HG03354 (cell line): ENCODE measurements at regions not wholly inside any gene's neighbourhood (a gene's known extent, or its start where the extent isn't known, plus 50 kb on each side); places are given as distances from the start of the nearest gene placed in this dataset.

ENCODE experiments used
- ATAC-seq: cut with Tn5 transposase; IDR thresholded peaks from one replicate; pipeline ENCODE4 v1.9.1; 2021; ENCODE audit warnings: mild to moderate bottlenecking; ENCODE audit not compliant: unreplicated experiment, poor library complexity, severe bottlenecking

DNA sequence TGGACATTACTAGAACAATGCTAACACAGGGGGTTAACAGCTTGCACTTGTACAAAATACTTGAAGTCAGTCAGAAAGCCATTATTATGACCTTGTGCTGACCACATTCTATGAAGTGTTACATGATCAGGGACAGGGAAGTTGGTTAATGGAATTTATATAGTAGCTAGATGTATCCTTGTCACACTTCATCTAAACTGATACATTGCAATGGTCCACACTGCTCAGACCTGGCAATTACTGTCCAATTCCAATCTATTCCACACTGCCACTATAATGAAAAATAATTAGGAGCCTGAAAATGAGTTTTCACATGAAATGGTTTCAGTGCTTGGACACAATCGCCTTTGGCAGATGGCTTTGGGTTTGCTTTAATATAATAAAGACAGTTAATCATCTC is 850.8 kb downstream of the EPHA7 start:
- no peak for ATAC-seq

DNA sequence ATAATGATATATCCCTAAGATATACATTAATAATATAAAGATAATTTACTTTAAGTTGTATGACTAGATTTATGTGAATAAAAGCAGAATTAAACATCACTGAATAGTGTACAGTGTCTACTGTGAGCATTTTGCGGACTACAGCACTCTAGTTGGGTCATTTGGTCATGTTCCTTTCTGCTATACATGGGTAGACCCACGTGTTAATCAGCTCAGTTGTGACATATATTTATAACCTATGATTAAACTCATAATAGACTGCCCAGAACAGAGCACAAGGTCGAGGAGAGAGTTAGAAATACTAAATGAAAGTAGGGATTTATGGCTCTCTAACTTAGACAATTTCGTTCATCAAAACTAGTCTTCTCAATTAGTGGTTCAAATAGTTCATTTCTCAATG is 852.7 kb downstream of the EPHA7 start:
- no peak for ATAC-seq

DNA sequence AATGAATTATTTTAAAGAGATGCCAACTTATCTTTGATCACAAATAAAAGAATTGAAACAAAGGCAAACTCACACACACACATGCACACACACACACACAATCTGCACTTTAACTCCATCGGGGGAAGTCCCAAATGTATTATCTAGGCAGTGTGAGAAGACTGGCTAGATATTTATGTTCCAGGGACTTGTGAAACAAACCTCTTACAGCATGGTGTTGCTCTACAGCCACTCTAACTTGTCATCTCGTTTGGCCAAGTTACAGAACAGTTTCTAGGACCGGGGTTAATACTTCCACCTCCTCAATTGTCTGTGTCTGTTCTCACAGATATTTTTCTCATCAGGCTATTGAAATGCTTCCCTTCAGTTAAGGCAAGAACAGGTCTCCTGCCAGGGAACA is 855.0 kb downstream of the EPHA7 start:
- no peak for ATAC-seq

DNA sequence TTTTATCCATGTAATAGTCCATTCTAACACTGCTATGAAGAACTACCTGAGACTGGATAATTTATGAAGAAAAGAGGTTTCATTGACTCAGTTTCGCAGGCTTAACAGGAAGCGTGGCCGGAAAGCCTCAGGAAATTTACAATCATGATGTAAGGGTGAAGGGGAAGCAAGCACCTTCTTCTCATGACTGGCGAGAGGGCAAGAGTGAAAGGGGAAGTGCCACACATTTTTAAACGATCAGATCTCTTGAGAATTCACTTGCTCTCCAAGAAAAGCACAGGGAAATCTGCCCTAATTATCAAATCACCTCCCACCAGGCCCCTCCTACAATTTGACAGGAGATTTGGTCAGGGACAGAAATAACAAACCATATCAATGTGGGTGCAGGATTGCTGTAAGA is 859.7 kb downstream of the EPHA7 start:
- ATAC-seq = no peak

DNA sequence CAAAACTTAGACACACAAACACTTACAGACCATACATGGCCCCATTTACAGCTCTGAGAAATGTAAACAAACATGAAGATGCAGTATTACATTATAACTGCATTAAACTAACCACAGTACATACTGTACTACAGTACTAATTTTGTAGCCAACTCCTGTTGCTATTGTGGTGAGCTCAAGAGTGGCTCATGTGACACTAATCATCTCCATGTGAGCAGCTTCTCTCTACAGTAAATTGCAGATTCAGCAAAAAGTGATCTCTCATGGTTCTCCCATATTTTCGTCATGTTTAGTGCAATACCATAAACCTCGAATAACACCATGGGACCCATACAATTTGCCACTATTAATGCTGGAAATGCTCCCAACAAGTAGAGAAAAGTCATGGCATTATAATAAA is 860.4 kb downstream of the EPHA7 start:
- ATAC-seq = no peak

DNA sequence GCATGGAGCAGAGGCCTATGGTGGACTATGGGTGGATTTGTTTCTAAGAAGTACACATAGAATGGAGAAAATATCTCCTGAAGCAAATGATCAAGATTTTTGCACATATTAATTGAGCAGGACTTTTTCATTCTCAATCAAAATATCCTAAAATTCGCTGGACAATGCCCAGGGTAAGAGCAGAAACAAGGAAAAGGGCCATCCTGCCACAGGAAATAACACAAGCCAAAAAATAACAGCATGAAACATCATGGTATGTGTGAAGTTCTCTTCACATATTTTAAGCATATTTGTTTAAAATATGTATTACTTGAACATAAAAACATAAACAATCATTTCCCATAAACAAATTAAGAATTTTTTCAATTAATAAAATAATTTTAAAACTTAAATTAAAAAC is 868.9 kb downstream of the EPHA7 start:
- no peak for ATAC-seq

DNA sequence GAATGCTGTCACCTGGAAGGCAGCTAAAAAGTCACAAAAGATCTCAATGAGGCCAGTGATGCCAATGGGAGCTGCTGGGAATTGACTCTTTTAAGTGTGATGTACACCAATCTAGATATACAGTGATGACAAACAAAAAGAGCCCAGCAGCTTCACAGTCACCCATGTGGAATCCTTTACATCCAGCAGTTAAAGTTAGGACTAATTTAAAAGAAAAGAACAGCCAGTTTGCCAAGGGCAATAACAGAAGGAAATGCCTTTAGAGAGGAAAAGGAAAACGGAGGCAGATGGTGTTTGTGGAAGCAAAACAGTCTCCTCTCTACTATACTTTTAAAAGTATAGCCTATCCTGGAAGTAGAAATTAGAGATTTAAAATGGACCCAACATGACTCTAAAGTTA is 873.5 kb downstream of the EPHA7 start:
- no peak for ATAC-seq

DNA sequence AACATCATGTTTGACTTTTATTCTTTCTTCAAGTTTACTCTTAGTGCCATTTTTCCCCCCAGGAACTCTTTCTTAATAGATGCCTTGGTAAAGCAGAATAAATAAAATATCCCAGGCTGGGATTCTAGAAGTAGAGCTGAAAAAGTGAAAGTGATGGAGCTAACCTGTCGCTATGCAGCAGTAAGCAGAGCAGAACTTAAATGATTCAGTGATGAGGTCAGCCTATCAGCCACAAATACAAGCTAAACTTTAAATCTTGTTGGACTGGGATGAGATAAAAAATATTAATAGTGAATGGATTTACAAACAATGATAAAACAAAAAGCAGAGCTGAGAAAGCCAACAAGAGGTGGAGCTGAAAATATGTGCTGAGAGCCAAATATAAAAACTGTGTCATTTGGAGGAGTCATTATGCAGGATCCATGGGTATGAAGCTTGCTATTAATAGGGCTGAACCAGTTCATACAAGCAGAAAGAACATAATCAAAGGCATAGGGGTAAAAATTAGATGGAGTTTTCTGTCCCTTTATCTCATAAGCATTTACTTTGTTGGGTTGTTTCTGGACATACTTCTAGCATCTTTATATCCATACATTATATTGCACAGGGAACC is 877.8 kb downstream of the EPHA7 start:
- ATAC-seq = no peak

DNA sequence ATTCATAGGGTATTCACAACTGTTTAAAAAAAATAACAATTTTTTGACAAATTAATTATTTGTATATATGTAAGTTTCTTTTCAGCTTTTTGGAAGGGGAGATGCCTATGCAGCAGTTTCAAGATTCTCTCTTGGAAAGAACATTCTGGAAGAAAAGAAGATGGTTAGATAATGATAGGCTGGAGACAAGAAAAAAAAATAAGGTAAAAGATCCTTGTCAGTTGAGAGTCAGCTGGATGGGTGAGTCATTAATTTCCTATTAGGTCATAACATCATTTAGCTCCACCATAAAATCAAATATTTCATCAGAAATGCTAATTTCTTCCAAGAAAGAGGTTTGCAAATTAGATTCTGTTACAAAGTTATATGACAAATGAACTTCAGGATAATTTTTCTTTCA is 880.4 kb downstream of the EPHA7 start:
- no peak for ATAC-seq

DNA sequence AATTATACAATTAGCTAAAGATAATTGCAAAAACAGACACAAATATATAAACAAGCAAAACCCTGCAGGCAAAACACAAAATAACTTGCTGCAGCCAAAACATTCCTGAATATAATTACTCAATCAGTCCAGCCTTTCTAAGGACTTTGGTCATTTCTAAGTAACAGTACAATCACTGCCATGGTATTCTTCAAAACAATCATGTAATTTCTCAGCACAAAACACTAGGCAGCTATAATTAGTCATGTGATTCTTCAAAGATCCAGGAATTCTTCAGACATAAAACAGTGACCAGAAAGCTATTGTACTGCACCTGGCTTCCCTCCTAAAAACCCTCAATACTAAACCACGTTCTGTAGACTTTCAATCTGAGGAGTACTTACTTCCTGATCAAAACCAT is 881.1 kb downstream of the EPHA7 start:
- no peak for ATAC-seq

DNA sequence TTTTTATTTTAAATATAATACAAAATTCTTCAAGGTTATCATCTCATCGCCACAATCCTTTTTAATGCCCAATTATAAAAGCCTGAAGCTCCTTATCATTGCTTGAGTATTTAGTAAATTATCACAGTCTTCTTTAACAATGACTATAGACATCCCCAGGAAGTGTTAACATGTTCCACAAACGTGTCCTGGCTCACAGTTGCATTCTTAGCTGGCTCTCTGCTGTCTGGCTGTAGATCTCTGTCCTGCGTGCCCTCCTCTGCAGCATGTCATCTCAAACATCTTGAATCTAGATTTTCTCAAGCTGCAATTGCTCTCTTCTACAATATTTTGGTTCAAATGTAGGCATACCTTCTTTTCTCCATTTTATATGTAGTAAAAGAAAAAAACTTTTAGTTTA is 885.2 kb downstream of the EPHA7 start:
- no peak for ATAC-seq

DNA sequence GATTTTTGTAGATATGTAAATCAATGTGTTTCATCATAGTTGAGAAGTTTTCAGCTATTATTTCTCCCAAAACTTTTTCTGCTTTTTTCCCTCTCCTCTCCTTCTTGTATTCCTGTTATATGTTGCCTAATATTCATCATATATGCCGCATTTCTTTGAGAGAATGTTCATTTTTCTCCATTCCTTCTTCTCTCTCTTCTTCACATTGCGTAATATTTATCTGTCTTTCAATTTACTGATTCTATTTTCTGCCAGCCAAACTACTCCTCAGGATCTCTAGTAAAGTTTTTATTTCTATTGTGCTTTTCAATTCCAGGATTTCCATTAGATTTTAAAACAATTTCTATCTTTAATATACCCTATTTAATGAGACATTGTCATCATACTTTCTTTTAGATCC is 896.8 kb downstream of the EPHA7 start:
- ATAC-seq = no peak

DNA sequence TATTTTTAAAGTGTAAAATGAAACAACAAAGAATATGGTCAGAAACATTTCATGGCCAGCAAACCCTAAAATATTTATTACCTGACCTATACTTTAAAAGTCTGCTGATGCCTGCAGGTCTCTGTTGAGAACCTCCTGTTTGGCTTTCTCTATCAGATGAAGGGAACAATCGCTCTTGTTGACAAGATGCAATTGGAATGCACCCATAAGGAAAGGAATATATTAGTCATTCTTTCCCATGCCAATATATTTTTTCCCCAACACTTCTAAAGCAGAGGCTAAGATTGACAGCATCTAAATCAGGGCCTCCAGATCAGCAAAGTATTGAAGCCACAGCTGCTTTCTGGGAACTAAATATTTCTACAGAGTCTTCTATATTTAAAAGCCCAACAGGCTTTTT is 897.8 kb downstream of the EPHA7 start:
- ATAC-seq = no peak

DNA sequence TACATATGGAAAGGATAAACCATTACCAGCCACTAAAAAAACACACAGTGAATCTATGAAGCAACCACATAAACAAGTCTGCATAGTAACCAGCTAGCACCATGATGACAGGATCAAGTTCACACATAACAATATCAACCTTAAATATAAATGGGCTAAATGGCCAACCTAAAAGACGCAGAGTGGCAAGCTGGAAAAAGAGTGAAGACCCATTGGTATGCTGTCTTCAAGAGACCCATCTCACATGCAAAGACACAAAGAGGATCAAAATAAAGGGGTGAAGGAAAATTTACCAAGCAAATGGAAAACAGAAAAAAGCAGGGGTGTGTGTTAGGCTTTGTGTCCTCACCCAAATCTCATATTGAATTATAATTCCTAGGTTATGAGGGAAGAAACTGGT is 909.2 kb downstream of the EPHA7 start:
- ATAC-seq = no peak

DNA sequence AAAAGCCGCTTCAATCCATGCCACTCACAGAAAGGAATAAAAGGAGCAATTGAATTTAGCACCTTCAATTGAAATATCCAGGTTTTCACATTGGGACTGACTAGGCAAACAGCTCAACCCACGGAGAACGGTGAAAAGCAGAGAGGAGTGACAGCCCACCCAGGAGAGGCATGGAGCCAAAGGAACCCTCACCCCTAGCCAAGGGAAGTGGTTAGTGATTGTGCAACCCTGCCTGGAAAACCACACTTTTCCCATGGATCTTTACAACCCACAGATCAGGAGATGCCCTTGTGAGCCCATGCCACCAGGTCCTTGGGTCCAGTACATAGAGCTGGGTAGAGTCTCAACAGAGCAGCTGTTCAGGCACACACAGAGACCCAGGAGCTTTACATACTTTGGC is 911.8 kb downstream of the EPHA7 start:
- no peak for ATAC-seq

DNA sequence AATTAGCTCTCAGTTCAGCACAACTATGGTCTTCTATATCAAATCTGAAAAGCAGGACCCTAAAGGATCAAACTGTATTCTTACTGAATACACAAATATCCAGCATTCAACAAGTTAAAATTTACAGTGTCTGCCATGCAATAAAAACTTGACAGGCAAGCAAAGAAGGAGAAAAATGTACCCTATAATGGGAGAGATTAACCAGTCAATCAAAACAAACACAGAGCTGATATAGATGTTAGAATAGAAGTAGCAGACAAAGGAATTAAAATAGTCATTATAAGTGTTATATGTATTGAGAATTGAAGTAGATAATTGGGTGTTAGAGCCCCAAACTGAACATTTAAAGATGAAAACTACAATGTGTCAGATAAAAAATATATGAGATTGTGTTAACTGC is 914.9 kb downstream of the EPHA7 start:
- no peak for ATAC-seq

DNA sequence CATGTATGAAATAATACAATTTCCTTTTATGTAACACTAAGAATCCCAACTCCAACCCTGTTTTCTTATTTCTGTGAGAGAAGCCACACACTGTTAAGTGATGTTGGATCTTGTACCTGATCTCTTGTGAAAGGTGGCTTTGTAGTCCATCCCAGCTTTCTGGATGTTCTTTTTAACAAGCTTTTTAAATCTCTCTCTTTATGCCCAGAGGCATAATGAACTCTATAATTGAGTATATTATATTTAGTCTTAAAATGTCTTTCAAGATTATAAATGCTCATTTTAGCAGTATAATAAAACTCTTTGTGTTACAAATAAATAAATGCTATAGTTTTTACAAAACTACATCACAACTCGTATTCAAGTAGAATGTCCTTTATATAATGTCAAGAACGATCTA is 922.1 kb downstream of the EPHA7 start:
- no peak for ATAC-seq

DNA sequence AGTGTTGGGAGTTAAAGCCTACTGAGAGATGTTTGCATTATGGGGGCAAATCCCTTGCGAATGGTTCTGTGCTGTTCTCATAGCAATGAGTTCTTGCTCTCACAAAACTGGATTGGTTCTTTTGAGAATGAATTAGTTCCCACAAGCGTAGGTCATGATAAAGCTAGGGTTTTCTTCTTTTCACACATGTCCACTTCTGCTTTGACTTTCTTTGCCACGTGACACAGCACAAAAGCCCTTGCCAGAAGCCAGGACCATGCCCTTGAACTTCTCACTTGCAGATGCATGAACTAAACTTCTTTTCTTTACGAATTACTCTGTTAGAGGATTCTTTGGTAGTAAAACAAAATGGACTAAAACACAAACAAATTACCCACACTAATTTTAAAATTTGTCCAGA is 922.8 kb downstream of the EPHA7 start:
- ATAC-seq = no peak

DNA sequence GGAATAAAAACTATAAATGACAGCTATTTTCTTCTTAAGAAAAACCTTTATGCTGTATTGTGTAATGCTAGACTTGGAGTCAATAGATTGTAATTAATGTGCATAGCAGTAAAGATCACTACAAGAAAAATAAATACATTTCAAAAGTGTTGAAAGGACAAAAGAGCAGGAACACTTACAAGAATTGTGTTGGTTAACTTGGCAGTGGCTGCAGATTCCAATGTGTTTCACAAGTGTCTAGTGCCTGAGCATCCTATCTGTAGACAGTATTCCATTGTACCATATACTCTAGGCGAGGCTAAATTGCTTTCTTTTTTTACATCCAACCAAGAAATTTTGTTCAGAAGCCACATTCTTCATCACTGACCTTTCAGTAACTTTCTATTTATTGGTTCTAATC is 924.1 kb downstream of the EPHA7 start:
- ATAC-seq = no peak

DNA sequence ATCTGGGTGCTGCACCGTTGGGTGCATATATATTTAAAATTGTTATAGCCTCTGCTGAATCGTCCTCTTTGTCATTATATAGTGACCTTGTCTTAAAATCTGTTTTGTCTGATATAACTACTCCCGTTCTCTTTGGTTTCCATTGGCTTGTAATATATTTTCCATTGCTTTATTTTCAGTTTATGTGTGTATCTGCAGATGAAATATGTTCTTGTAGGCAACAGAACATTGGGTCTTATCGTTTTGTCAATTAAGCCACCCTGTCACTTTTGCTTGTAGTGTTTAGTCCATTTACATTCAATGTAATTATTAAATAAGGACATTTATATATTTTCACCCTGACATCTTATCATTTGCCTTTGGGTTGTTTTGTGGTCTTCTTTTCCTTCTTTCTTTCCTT is 933.9 kb downstream of the EPHA7 start:
- no peak for ATAC-seq

DNA sequence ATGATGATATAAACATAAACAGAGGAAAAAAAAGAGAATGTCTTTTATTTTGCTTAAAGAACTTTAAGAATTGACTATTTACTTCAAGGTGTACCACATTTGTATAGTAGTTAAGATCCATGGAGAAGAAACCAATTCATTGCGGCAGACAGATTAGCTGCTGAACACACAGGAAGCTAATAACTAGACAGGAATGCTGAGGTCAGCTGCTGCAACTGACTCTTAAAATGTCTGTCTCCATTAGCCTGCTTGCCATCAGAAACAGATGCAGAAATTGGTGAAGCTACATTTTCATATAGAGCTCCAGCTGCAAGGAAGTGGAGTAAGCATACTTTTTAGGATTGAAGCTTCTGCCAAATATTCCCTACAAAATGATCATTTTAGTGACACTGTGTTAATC is 939.5 kb downstream of the EPHA7 start:
- ATAC-seq = no peak

DNA sequence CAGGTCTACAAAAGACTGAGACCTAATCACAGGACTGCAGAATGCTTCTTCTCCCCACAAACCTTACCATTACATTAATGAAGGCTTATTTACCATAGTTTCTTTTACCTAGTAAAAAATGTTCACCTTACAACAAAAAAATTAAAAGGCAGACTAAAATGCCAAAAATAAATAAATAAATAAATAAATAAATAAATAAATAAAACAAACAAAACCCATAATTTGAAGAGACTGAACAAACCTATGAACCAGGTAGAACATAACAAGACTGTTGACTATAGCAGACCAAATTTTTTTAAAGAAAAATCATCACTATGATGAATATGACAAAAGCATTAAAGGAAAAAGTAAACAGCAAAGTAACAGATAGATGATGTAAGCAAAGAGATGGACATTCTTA is 946.3 kb downstream of the EPHA7 start:
- ATAC-seq = no peak
